ENCODE measurements at regions not wholly inside any gene's neighbourhood (a gene's known extent, or its start where the extent isn't known, plus 50 kb on each side); places are given as distances from the start of the nearest gene placed in this dataset.
"Not testable (repeated sequence)": the region's sequence is repeated elsewhere in the genome, so short reads cannot be mapped to it uniquely, and the experiment has no call there.

- no peak overlapping the region for H3K4me3 ChIP-seq
- intact Hi-C loops (cut with DNase I): no loop called here
- ATAC-seq (no peak), DNase-seq (no peak)
- no peaks in the 10 kb centered on the region for H3K27me3 ChIP-seq (ENCODE audit: low read depth)
- TF ChIP-seq CTCF (IDR thresholded peaks at IDR 0.05): no peak
- H3K27ac ChIP-seq: no peak overlapping the region
- H3K36me3 ChIP-seq: no peaks in the 10 kb centered on the region
- no peaks in the 10 kb centered on the region for H3K9me3 ChIP-seq
- H3K4me1 ChIP-seq: no peaks in the 10 kb centered on the region
Measured at GRCh38 chr5:125073090-125073489, 326.7 kb upstream of the ZNF608 start.

GRCh38 chr5:125075567-125075966 lies 329.1 kb upstream of the ZNF608 start:
- intact Hi-C loops (cut with DNase I): no loop called here
- no peaks in the 10 kb centered on the region for H3K4me1 ChIP-seq
- no peak for TF ChIP-seq CTCF (IDR thresholded peaks at IDR 0.05)
- no peak for ATAC-seq
- no peak overlapping the region for H3K27ac ChIP-seq
- no peak for DNase-seq
- H3K9me3 ChIP-seq: no peaks in the 10 kb centered on the region
- no peak overlapping the region for H3K4me3 ChIP-seq
- no peaks in the 10 kb centered on the region for H3K36me3 ChIP-seq
- no peaks in the 10 kb centered on the region for H3K27me3 ChIP-seq (ENCODE audit: low read depth)

- H3K36me3 ChIP-seq; H3K4me1 ChIP-seq; H3K27ac ChIP-seq; H3K27me3 ChIP-seq (ENCODE audit: low read depth); ATAC-seq; DNase-seq; H3K9me3 ChIP-seq; H3K4me3 ChIP-seq; intact Hi-C loops (cut with DNase I): not testable (repeated sequence)
Measured at GRCh38 chr5:125079028-125079427, 332.6 kb upstream of the ZNF608 start.

- Histone ChIP-seq H3K27me3 (ENCODE audit: low read depth) (no peaks in the 10 kb centered on the region), H3K4me3 (no peak overlapping the region), H3K4me1 (no peaks in the 10 kb centered on the region), H3K36me3 (no peaks in the 10 kb centered on the region), H3K27ac (no peak overlapping the region), H3K9me3 (no peaks in the 10 kb centered on the region)
- intact Hi-C loops (cut with DNase I): no loop called here
- no peak for TF ChIP-seq CTCF (IDR thresholded peaks at IDR 0.05)
- DNase-seq (no peak), ATAC-seq (no peak)
Measured at GRCh38 chr5:125081101-125081500, 334.7 kb upstream of the ZNF608 start.

GRCh38 chr5:125083981-125084380 lies 337.5 kb upstream of the ZNF608 start:
- H3K27ac ChIP-seq: no peak overlapping the region
- no peaks in the 10 kb centered on the region for H3K36me3 ChIP-seq
- H3K9me3 ChIP-seq: no peaks in the 10 kb centered on the region
- ATAC-seq (peak in 1 of 2 donors; percentile 19), DNase-seq (no peak)
- TF ChIP-seq CTCF (IDR thresholded peaks at IDR 0.05): no peak
- no peak overlapping the region for H3K4me3 ChIP-seq
- no peaks in the 10 kb centered on the region for H3K27me3 ChIP-seq (ENCODE audit: low read depth)
- intact Hi-C loops (cut with DNase I): no loop called here
- no peaks in the 10 kb centered on the region for H3K4me1 ChIP-seq

- no peak for TF ChIP-seq CTCF (IDR thresholded peaks at IDR 0.05)
- Histone ChIP-seq H3K4me3 (no peak overlapping the region), H3K27ac (no peak overlapping the region), H3K9me3 (no peaks in the 10 kb centered on the region), H3K36me3 (no peaks in the 10 kb centered on the region), H3K27me3 (ENCODE audit: low read depth) (no peaks in the 10 kb centered on the region), H3K4me1 (no peaks in the 10 kb centered on the region)
- ATAC-seq (no peak), DNase-seq (no peak)
- intact Hi-C loops (cut with DNase I): no loop called here
Measured at GRCh38 chr5:125085797-125086505, 339.5 kb upstream of the ZNF608 start.
